ENCODE measurements at regions not wholly inside any gene's neighbourhood (a gene's known extent, or its start where the extent isn't known, plus 50 kb on each side); places are given as distances from the start of the nearest gene placed in this dataset.

GRCh38 chr18:25560369-25560768 lies 208.4 kb upstream of the ZNF521 start:
- intact Hi-C loops (cut with micrococcal nuclease) = no loop called here
- Mint-ChIP-seq H3K4me1 (no peaks in the 10 kb centered on the region), H3K27ac (no peak overlapping the region), H3K4me3 (no peak overlapping the region), H3K27me3 (peaks cover 3% of the 10 kb centered on the region), H3K9me3 (ENCODE audit: insufficient read depth) (no peaks in the 10 kb centered on the region)
- H3K4me3 ChIP-seq (ENCODE audit: control extremely low read depth in 1 of 5, extremely low read depth in 1 of 5, insufficient read depth in 1 of 5, low read depth in 2 of 5, low read length in 4 of 5) = no peak overlapping the region
- 100% methylated on average over 2 of the region's 4 CpGs for WGBS (ENCODE audit: insufficient coverage)
- DNase-seq (no peak), ATAC-seq (ENCODE audit: low read depth) (no peak)
- no peak overlapping the region for H3K27ac ChIP-seq (ENCODE audit: low read length in 2 of 2)
- H4K20me1 ChIP-seq (ENCODE audit: control insufficient read depth, insufficient read depth, low read length, poor library complexity, severe bottlenecking) = no peaks in the 10 kb centered on the region
- POLR2A ChIA-PET = no interaction called here
- H3K27me3 ChIP-seq (replicated peaks in 1 of 4; ENCODE audit: control extremely low read depth in 1 of 4, control insufficient read depth in 3 of 4, insufficient read depth in 4 of 4, low read length in 3 of 4) = no peaks in the 10 kb centered on the region
- no peak overlapping the region for H3K9ac ChIP-seq (ENCODE audit: low read length)
- no peaks in the 10 kb centered on the region for H3K9me3 ChIP-seq (ENCODE audit: control extremely low read depth in 1 of 3, control insufficient read depth in 2 of 3, insufficient read depth in 1 of 3, low read length in 2 of 3)
- H2AFZ ChIP-seq (ENCODE audit: insufficient read depth, low read depth, low read length, poor library complexity, severe bottlenecking) = no peak overlapping the region
- no peaks in the 10 kb centered on the region for H3K36me3 ChIP-seq (replicated peaks in 1 of 2; ENCODE audit: control extremely low read depth in 1 of 2, control insufficient read depth in 1 of 2, extremely low read depth in 1 of 2, insufficient read depth in 2 of 2, low read length in 1 of 2)
- H3K4me1 ChIP-seq (ENCODE audit: control insufficient read depth in 2 of 2, insufficient read depth in 2 of 2, low read length in 2 of 2) = no peaks in the 10 kb centered on the region
- TF ChIP-seq CTCF (IDR thresholded peaks at IDR 0.05) = no peak
- no peak for TF ChIP-seq EZH2 (IDR thresholded peaks at IDR 0.05; ENCODE audit: borderline replicate concordance, insufficient read depth, low read depth, low read length, poor library complexity, severe bottlenecking)
- CTCF ChIA-PET = no interaction called here
- H3K4me2 ChIP-seq (replicated peaks; ENCODE audit: low read depth, low read length, poor library complexity, severe bottlenecking) = no peak overlapping the region
- H3K79me2 ChIP-seq (ENCODE audit: control insufficient read depth, insufficient read depth, low read length) = no peaks in the 10 kb centered on the region

GRCh38 chr18:25557011-25557410 lies 205.0 kb upstream of the ZNF521 start:
- H3K9me3 Mint-ChIP-seq (ENCODE audit: insufficient read depth) = no peaks in the 10 kb centered on the region
- H3K27ac ChIP-seq (ENCODE audit: low read length in 2 of 2) = no peak overlapping the region
- ATAC-seq (ENCODE audit: low read depth) (no peak), DNase-seq (no peak)
- H3K4me3 Mint-ChIP-seq = no peak overlapping the region
- no peak overlapping the region for H3K27ac Mint-ChIP-seq
- H3K9me3 ChIP-seq (ENCODE audit: control extremely low read depth in 1 of 3, control insufficient read depth in 2 of 3, insufficient read depth in 1 of 3, low read length in 2 of 3) = peaks cover 0 to 3% (median 0%) of the 10 kb centered on the region in 3 donors
- H3K27me3 ChIP-seq (replicated peaks in 1 of 4; ENCODE audit: control extremely low read depth in 1 of 4, control insufficient read depth in 3 of 4, insufficient read depth in 4 of 4, low read length in 3 of 4) = no peaks in the 10 kb centered on the region
- ChIA-PET CTCF (no interaction called here), POLR2A (no interaction called here)
- H3K79me2 ChIP-seq (ENCODE audit: control insufficient read depth, insufficient read depth, low read length) = no peaks in the 10 kb centered on the region
- no CpG with 5 or more reads among the region's 7 CpGs for WGBS (ENCODE audit: insufficient coverage)
- H3K9ac ChIP-seq (ENCODE audit: low read length) = no peak overlapping the region
- no peaks in the 10 kb centered on the region for H3K36me3 ChIP-seq (replicated peaks in 1 of 2; ENCODE audit: control extremely low read depth in 1 of 2, control insufficient read depth in 1 of 2, extremely low read depth in 1 of 2, insufficient read depth in 2 of 2, low read length in 1 of 2)
- TF ChIP-seq EZH2 (IDR thresholded peaks at IDR 0.05; ENCODE audit: borderline replicate concordance, insufficient read depth, low read depth, low read length, poor library complexity, severe bottlenecking) = no peak
- TF ChIP-seq CTCF (IDR thresholded peaks at IDR 0.05) = no peak
- no peaks in the 10 kb centered on the region for H4K20me1 ChIP-seq (ENCODE audit: control insufficient read depth, insufficient read depth, low read length, poor library complexity, severe bottlenecking)
- no peak overlapping the region for H3K4me2 ChIP-seq (replicated peaks; ENCODE audit: low read depth, low read length, poor library complexity, severe bottlenecking)
- no peak overlapping the region for H2AFZ ChIP-seq (ENCODE audit: insufficient read depth, low read depth, low read length, poor library complexity, severe bottlenecking)
- H3K4me1 ChIP-seq (ENCODE audit: control insufficient read depth in 2 of 2, insufficient read depth in 2 of 2, low read length in 2 of 2) = no peaks in the 10 kb centered on the region
- H3K4me1 Mint-ChIP-seq = no peaks in the 10 kb centered on the region
- intact Hi-C loops (cut with micrococcal nuclease) = no loop called here
- H3K4me3 ChIP-seq (ENCODE audit: control extremely low read depth in 1 of 5, extremely low read depth in 1 of 5, insufficient read depth in 1 of 5, low read depth in 2 of 5, low read length in 4 of 5) = no peak overlapping the region
- H3K27me3 Mint-ChIP-seq = peaks cover 3% of the 10 kb centered on the region

Measured in B cell (primary cell).